ACC112 (cell line): ENCODE measurements at regions not wholly inside any gene's neighbourhood (a gene's known extent, or its start where the extent isn't known, plus 50 kb on each side); places are given as distances from the start of the nearest gene placed in this dataset.

Experiments
- H2AFZ ChIP-seq: fragments of 200-600 bp; sonication (generic); one replicate; pipeline ENCODE4 v1.6.0; 2017; ENCODE audit warnings: antibody characterized with exemption, low read length; ENCODE audit not compliant: unreplicated experiment
- H3K27ac ChIP-seq: fragments of 200-600 bp; sonication (generic); 2 replicates; pipeline ENCODE4 v1.5.1; 2014; ENCODE audit warnings: low read depth, mild to moderate bottlenecking, antibody characterized with exemption, low read length, moderate library complexity
- H3K27me3 ChIP-seq: fragments of 200-600 bp; sonication (generic); 2 replicates; pipeline ENCODE4 v1.6.1; 2014; ENCODE audit warnings: mild to moderate bottlenecking, antibody characterized with exemption, low read length, moderate library complexity, mixed read lengths; ENCODE audit not compliant: insufficient read depth
- H3K36me3 ChIP-seq: fragments of 200-600 bp; sonication (generic); 2 replicates; pipeline ENCODE4 v1.6.1; 2016; ENCODE audit warnings: mild to moderate bottlenecking, antibody characterized with exemption, low read length, moderate library complexity, mixed read lengths; ENCODE audit not compliant: insufficient read depth
- H3K4me1 ChIP-seq: fragments of 200-600 bp; sonication (generic); one replicate; pipeline ENCODE4 v1.6.1; 2016; ENCODE audit warnings: low read length, mixed read lengths; ENCODE audit not compliant: insufficient read depth, unreplicated experiment, control insufficient read depth
- H3K4me3 ChIP-seq: fragments of 200-600 bp; sonication (generic); 2 replicates; pipeline ENCODE4 v1.5.1; 2014; ENCODE audit warnings: mild to moderate bottlenecking, low read depth, low read length
- H3K79me2 ChIP-seq: fragments of 200-600 bp; sonication (generic); one replicate; pipeline ENCODE4 v1.6.0; 2016; ENCODE audit warnings: low read length; ENCODE audit not compliant: control insufficient read depth, unreplicated experiment, insufficient read depth

- no peaks in the 10 kb centered on the region for H3K36me3 ChIP-seq
- no peak overlapping the region for H3K4me3 ChIP-seq
- H3K4me1 ChIP-seq: no peaks in the 10 kb centered on the region
- no peak overlapping the region for H2AFZ ChIP-seq
- H3K27me3 ChIP-seq: no peaks in the 10 kb centered on the region
- H3K27ac ChIP-seq: no peak overlapping the region
- no peaks in the 10 kb centered on the region for H3K79me2 ChIP-seq
Observed at GRCh38 chr4:127179256-127180087, 453.3 kb upstream of the INTU start.

- no peaks in the 10 kb centered on the region for H3K36me3 ChIP-seq
- no peaks in the 10 kb centered on the region for H3K4me1 ChIP-seq
- H3K27me3 ChIP-seq: no peaks in the 10 kb centered on the region
- no peak overlapping the region for H3K27ac ChIP-seq
- no peak overlapping the region for H2AFZ ChIP-seq
- no peaks in the 10 kb centered on the region for H3K79me2 ChIP-seq
- no peak overlapping the region for H3K4me3 ChIP-seq
Observed at GRCh38 chr4:127181001-127181400, 451.8 kb upstream of the INTU start.

GRCh38 chr4:127182687-127183086 is 450.1 kb upstream of the INTU start:
- Histone ChIP-seq H3K27me3 (no peaks in the 10 kb centered on the region), H2AFZ (no peak overlapping the region), H3K79me2 (no peaks in the 10 kb centered on the region), H3K4me1 (no peaks in the 10 kb centered on the region), H3K27ac (no peak overlapping the region), H3K4me3 (no peak overlapping the region), H3K36me3 (no peaks in the 10 kb centered on the region)

GRCh38 chr4:127188847-127189246 is 443.9 kb upstream of the INTU start:
- H3K4me3 ChIP-seq: no peak overlapping the region
- H3K4me1 ChIP-seq: no peaks in the 10 kb centered on the region
- H3K27ac ChIP-seq: no peak overlapping the region
- H3K79me2 ChIP-seq: no peaks in the 10 kb centered on the region
- no peak overlapping the region for H2AFZ ChIP-seq
- no peaks in the 10 kb centered on the region for H3K27me3 ChIP-seq
- H3K36me3 ChIP-seq: no peaks in the 10 kb centered on the region

GRCh38 chr4:127194281-127194680 is 438.5 kb upstream of the INTU start:
- Histone ChIP-seq H3K27me3 (no peaks in the 10 kb centered on the region), H3K36me3 (no peaks in the 10 kb centered on the region), H3K4me1 (no peaks in the 10 kb centered on the region), H3K4me3 (no peak overlapping the region), H3K27ac (no peak overlapping the region), H3K79me2 (no peaks in the 10 kb centered on the region), H2AFZ (no peak overlapping the region)

- H3K4me3 ChIP-seq: no peak overlapping the region
- H3K4me1 ChIP-seq: no peaks in the 10 kb centered on the region
- no peaks in the 10 kb centered on the region for H3K27me3 ChIP-seq
- no peaks in the 10 kb centered on the region for H3K36me3 ChIP-seq
- no peak overlapping the region for H3K27ac ChIP-seq
- H2AFZ ChIP-seq: no peak overlapping the region
- H3K79me2 ChIP-seq: no peaks in the 10 kb centered on the region
Observed at GRCh38 chr4:127196655-127197352, 436.0 kb upstream of the INTU start.

- Histone ChIP-seq H3K79me2 (no peaks in the 10 kb centered on the region), H3K4me3 (no peak overlapping the region), H3K36me3 (no peaks in the 10 kb centered on the region), H3K27me3 (no peaks in the 10 kb centered on the region), H3K4me1 (peaks cover 12% of the 10 kb centered on the region), H3K27ac (peak overlapping the region; percentile 41; the same call in 1 of the 2 replicates), H2AFZ (no peak overlapping the region)
Observed at GRCh38 chr4:127203562-127204200, 429.1 kb upstream of the INTU start.

GRCh38 chr4:127204322-127204721 is 428.4 kb upstream of the INTU start:
- Histone ChIP-seq H3K27ac (no peak overlapping the region; the same call in 1 of the 2 replicates), H3K79me2 (no peaks in the 10 kb centered on the region), H3K36me3 (no peaks in the 10 kb centered on the region), H2AFZ (no peak overlapping the region), H3K27me3 (no peaks in the 10 kb centered on the region), H3K4me1 (peaks cover 12% of the 10 kb centered on the region), H3K4me3 (no peak overlapping the region)

- Histone ChIP-seq H3K4me1 (no peaks in the 10 kb centered on the region), H3K27me3 (no peaks in the 10 kb centered on the region), H3K4me3 (no peak overlapping the region), H3K79me2 (no peaks in the 10 kb centered on the region), H3K36me3 (no peaks in the 10 kb centered on the region), H3K27ac (no peak overlapping the region), H2AFZ (no peak overlapping the region)
Observed at GRCh38 chr4:127209580-127210095, 423.1 kb upstream of the INTU start.

- Histone ChIP-seq H3K36me3 (no peaks in the 10 kb centered on the region), H3K79me2 (no peaks in the 10 kb centered on the region), H3K27ac (no peak overlapping the region), H3K27me3 (no peaks in the 10 kb centered on the region), H2AFZ (no peak overlapping the region), H3K4me1 (no peaks in the 10 kb centered on the region), H3K4me3 (no peak overlapping the region)
Observed at GRCh38 chr4:127210893-127211649, 421.7 kb upstream of the INTU start.
